GM12872 (cell line): ENCODE measurements at regions not wholly inside any gene's neighbourhood (a gene's known extent, or its start where the extent isn't known, plus 50 kb on each side); places are given as distances from the start of the nearest gene placed in this dataset.

ENCODE experiments used
- TF ChIP-seq, protein P1 (sequence below): IDR thresholded peaks from 3 replicates; pipeline ENCODE4 v1.5.1; 2011; ENCODE audit warnings: low read depth, mild to moderate bottlenecking, low read length, moderate library complexity; ENCODE audit not compliant: insufficient read depth

DNA sequence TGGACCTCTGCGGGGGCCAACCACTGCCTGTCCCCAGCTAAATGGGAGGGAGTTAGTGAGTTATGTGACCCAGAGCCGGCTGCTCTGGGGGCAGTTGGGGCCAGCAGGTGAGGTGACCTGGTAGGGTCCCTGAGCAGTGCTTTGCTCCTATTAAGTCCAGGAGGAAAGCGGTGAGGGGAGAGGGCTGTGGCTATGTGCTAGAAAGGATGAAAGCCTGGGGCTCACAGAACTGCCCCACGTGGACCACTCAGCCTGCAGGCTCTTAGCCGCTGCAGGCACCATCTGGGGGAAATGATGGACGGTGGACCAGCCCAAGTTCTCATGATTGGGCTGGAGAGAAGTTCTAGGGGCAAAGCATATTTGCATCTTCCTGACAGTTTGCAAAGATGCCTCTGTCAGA lies 67.6 kb upstream of the ZNF536 start:
- TF ChIP-seq, protein P1, sequence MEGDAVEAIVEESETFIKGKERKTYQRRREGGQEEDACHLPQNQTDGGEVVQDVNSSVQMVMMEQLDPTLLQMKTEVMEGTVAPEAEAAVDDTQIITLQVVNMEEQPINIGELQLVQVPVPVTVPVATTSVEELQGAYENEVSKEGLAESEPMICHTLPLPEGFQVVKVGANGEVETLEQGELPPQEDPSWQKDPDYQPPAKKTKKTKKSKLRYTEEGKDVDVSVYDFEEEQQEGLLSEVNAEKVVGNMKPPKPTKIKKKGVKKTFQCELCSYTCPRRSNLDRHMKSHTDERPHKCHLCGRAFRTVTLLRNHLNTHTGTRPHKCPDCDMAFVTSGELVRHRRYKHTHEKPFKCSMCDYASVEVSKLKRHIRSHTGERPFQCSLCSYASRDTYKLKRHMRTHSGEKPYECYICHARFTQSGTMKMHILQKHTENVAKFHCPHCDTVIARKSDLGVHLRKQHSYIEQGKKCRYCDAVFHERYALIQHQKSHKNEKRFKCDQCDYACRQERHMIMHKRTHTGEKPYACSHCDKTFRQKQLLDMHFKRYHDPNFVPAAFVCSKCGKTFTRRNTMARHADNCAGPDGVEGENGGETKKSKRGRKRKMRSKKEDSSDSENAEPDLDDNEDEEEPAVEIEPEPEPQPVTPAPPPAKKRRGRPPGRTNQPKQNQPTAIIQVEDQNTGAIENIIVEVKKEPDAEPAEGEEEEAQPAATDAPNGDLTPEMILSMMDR = no peak

DNA sequence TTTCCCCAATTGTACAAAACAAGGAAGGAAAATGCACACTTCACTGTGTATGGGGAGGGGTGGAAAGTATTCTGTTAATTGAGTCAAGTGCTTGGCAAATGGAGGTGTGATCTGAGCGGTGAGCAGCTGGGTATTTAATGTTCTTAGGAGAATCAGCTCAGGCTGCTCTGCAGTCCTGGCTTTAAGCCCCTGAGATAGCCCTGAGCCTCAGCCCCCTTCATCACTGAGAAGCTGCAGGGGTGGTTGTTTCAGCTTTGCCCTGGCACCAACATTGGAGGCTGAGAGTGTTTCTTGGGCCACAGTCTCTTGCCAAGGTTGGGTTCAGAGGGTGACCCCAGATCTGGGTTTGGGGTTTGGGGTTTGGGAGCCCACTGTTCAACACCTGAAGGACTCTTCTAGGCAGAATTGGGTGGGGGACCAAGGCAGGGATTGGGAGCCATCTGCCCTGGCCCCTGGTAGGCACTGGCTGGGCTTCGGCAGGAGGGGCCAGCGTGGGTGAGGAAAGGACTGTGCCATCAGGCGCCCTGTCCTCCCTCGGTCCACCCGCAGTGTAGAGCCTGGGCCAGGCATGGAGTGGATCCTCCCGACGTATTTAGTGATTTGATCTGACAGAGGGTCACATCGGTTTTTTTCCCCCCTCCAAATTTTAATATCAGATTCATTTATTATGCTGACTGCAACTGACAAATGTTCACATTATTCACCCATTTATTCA lies 66.7 kb upstream of the ZNF536 start:
- TF ChIP-seq, protein P1 = no peak

DNA sequence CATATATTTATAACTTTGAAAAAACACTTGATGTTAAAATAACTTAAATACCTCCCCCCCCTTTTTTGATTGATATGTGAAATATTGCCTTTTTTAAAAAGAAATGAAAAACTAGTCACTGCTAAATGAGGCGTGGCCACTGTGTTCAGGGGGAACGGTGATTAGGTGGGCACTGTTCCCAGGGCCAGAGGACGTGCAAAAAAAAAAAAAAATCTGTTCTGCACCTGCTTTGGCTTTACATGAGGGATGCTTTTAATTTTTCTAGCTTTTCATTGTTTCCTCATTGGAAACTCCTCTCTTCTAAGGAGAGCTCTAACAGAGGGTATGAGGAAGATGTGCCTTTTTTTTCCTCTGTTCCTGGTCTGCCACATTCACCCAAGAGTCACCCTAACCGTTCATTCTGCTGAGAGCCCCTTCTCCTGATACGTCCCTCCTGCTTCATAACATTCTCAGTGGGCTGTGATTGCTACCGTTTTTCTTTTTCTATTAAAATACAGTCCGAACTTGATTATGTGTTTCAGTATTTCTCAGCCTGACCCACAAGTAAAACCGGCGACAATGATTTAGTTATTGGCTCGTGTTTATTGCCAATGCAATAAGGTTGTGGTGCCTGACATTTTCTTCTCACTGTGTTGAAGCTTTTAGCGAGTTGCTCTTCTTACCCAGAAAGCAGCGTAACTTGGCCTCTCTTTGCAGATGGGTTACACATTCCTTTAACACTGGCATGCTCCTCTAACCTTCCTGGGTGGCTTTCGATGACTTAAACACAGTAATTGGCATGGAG lies 64.8 kb upstream of the ZNF536 start:
- TF ChIP-seq, protein P1 = no peak

DNA sequence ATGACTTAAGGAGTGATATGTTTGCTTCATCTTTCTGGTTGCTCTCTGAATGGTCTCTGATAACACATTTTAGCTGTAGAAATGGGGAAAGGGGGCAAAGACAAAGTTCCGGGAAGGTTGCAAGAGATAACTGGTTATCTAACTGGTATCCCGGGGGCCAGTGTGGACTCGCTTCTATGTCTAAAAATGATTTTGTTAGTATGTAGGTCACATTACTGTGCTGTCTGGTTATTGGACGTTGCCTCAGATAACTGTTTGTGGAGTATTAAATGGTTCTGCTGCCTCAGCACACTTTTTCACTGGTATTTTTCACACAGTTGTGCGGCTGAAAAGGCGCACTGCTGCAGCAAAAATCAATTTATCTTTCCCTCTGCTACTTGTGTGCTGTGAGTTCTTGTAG lies 63.0 kb upstream of the ZNF536 start:
- TF ChIP-seq, protein P1 = no peak

DNA sequence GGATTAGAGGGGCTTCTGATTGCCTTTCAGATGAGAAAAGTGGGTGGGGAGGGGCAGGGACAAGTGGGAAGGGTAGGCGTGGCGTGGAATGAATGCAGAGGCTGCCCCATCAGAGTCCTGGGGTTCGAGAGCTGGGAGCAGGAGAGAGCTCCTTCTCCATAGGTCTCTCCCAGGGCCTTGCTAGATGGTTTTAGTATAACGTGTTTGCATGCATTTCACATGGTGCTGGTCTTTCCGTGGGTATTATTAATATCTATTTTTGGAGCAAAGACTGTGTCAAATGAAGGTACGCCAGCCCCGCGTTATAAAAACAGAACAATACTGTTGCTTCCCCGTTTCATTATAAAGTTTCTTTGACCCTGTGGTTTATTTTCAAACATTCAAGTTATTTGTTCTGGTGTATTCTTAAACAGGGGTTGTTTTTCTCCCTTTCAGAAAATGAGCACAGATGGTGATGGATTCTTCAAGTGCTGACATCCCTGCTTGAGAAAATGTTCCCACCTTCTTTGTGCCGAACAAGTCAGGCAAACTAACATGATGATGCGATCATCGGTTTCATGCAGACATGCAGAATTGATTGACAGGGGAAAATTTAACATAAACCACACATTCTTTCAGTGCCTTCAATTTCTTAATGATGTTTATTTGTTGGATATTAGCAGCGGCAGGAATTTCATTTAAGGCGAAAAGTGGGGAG lies 62.1 kb upstream of the ZNF536 start:
- TF ChIP-seq, protein P1 = no peak

DNA sequence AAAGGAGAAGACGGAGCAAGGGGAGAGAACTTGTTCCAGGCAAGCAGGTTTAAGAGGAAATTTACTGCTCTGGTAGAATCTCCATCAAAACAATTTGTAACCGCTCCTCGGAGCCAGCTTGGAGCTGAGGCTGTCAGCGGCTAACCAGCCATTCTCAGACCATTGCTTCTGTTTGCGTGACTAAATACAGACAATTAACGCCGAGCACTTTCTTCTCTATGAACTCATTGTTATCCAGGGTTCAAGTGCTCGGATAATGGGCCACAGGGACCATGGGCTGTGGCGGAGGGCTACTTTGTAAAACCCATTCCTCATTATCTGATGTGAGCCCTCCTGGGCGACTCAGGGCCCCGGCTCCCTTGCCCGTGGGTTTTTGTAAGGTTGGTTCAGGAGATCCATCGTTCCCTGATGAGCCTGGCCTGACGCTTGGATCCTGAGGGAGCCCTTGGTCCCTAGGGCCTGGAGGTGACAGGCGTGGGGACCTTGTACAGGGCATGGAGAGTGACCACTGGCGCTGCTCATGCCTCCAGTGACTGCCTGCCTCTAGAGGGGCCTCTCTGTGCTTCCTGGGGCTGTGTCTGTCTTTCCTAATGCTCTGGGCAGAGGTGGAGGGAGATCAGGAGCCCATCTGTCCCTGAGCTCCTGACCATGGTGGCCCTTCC lies 61.5 kb upstream of the ZNF536 start:
- TF ChIP-seq, protein P1 = no peak

DNA sequence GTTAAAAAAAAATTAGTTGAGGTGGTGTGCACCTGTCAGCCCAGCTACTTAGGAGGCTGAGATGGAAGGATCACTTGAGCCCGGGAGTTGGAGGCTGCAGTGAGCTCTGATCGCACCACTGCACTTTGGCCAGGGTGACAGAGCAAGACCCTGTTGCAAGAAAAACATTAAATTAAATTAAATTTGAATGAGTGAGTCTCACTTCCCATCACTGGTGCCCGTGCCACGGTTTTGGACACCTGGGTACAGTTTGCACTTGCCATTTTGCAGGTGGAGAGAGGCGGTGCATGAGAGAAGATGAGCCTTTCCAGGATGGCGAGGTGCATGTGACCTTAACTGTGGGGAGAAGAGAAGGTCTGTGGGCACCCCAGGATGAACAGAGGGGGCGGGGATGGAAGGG lies 60.3 kb upstream of the ZNF536 start:
- TF ChIP-seq, protein P1 = no peak
